ENCODE measurements at regions not wholly inside any gene's neighbourhood (a gene's known extent, or its start where the extent isn't known, plus 50 kb on each side); places are given as distances from the start of the nearest gene placed in this dataset.

DNA sequence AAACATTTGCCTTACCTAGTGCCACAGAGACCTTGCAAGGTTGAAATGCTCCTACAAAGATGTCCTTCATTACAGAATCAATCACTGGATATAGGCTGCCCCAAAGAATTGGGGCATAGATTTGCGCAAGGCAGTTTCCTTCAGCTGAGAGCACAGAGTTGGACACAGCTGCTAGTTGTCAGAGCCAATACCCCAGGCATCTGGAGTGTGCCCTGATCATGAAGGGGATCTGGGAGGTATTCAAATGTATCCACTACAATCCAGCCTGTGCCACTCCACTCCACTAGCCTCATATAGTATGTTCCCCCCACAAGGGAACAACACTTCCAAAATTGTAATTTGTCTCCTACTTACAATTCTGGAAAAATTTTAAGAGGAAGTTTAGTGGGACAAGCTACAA lies 62.3 kb upstream of the ITPRID2 start:
- TF ChIP-seq TAF1 (IDR thresholded peaks at IDR 0.05; ENCODE audit: borderline replicate concordance, insufficient read depth, low read length): no peak
- TF ChIP-seq SIN3A (IDR thresholded peaks at IDR 0.05; ENCODE audit: borderline replicate concordance, insufficient read depth, low read length): no peak

DNA sequence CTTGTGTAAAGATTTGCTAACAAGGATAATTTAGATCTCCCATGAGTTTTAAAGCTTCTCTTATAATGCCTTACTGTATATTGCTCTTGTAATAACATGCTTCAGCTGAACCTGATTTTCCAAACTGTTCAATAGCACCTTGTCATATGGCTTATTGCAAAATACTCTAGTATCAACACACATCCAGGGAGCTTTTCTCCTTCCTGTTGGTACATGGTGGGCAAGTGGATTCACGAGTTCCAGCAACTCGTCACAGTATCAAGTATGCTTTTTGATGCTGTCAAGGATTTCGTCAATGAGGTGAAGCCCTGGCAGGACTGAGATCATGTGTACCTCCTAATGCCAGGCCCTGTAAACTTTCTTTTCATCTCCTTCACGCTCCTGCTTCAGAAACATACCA lies 59.5 kb upstream of the ITPRID2 start:
- TF ChIP-seq SIN3A (IDR thresholded peaks at IDR 0.05; ENCODE audit: borderline replicate concordance, insufficient read depth, low read length) (no peak), POLR2AphosphoS5 (IDR thresholded peaks at IDR 0.05; ENCODE audit: low read depth, low read length) (no peak), FOXP2 (optimal IDR thresholded peaks at IDR 0.05; ENCODE audit: borderline replicate concordance, extremely low read depth, extremely low read length, insufficient read depth) (no peak), TAF1 (IDR thresholded peaks at IDR 0.05; ENCODE audit: borderline replicate concordance, insufficient read depth, low read length) (no peak)
- TF ChIP-seq, protein P1, sequence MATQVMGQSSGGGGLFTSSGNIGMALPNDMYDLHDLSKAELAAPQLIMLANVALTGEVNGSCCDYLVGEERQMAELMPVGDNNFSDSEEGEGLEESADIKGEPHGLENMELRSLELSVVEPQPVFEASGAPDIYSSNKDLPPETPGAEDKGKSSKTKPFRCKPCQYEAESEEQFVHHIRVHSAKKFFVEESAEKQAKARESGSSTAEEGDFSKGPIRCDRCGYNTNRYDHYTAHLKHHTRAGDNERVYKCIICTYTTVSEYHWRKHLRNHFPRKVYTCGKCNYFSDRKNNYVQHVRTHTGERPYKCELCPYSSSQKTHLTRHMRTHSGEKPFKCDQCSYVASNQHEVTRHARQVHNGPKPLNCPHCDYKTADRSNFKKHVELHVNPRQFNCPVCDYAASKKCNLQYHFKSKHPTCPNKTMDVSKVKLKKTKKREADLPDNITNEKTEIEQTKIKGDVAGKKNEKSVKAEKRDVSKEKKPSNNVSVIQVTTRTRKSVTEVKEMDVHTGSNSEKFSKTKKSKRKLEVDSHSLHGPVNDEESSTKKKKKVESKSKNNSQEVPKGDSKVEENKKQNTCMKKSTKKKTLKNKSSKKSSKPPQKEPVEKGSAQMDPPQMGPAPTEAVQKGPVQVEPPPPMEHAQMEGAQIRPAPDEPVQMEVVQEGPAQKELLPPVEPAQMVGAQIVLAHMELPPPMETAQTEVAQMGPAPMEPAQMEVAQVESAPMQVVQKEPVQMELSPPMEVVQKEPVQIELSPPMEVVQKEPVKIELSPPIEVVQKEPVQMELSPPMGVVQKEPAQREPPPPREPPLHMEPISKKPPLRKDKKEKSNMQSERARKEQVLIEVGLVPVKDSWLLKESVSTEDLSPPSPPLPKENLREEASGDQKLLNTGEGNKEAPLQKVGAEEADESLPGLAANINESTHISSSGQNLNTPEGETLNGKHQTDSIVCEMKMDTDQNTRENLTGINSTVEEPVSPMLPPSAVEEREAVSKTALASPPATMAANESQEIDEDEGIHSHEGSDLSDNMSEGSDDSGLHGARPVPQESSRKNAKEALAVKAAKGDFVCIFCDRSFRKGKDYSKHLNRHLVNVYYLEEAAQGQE (IDR thresholded peaks at IDR 0.05; ENCODE audit: insufficient read depth in 1 of 2, low read depth in 2 of 2, low read length in 2 of 2): no peak

DNA sequence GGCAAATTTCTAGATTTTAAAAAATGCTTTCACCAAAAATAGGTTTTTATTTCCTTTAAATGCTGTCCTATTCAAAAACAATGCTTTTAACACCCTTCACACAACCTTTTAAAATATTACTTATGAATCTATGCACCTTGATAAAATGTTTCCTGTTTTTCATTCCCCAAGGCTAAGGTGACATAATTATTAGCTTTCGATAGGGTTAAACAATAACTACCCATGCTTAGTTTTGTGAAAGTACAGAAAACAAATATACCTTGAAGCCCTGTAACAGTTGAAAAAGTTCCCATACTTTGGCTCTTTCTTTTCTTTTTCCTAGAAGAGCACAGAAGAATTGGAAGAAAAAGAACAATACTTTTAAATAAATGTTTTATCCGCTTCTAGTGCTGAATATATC lies 54.9 kb upstream of the ITPRID2 start:
- TF ChIP-seq FOXP2 (optimal IDR thresholded peaks at IDR 0.05; ENCODE audit: borderline replicate concordance, extremely low read depth, extremely low read length, insufficient read depth) (no peak), SIN3A (IDR thresholded peaks at IDR 0.05; ENCODE audit: borderline replicate concordance, insufficient read depth, low read length) (no peak), POLR2AphosphoS5 (IDR thresholded peaks at IDR 0.05; ENCODE audit: low read depth, low read length) (no peak), TAF1 (IDR thresholded peaks at IDR 0.05; ENCODE audit: borderline replicate concordance, insufficient read depth, low read length) (no peak)
- TF ChIP-seq, protein P1 (IDR thresholded peaks at IDR 0.05; ENCODE audit: insufficient read depth in 1 of 2, low read depth in 2 of 2, low read length in 2 of 2): no peak

DNA sequence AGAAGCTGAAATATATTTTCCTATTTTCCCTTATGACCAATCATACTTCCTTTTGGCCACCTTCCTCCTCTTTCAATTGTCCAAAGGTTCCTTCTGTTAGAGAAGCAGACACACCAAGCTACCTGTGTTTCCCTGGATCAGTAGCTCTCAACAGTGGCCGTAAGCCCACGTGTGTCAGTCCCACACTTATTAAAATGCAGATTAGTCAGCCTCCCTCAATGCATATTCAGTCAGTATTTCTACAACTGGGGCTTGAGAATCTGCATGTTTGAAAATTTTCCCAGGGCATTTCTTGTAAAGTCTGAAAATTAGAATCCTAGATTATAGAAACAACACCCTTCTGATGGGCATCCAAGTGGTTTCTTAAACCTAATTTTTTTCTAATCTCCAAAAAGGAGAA lies 54.0 kb upstream of the ITPRID2 start:
- TF ChIP-seq SIN3A (IDR thresholded peaks at IDR 0.05; ENCODE audit: borderline replicate concordance, insufficient read depth, low read length): no peak
- TF ChIP-seq, protein P1 (IDR thresholded peaks at IDR 0.05; ENCODE audit: insufficient read depth in 1 of 2, low read depth in 2 of 2, low read length in 2 of 2): no peak
- no peak for TF ChIP-seq TAF1 (IDR thresholded peaks at IDR 0.05; ENCODE audit: borderline replicate concordance, insufficient read depth, low read length)
- TF ChIP-seq FOXP2 (optimal IDR thresholded peaks at IDR 0.05; ENCODE audit: borderline replicate concordance, extremely low read depth, extremely low read length, insufficient read depth): no peak
- no peak for TF ChIP-seq POLR2AphosphoS5 (IDR thresholded peaks at IDR 0.05; ENCODE audit: low read depth, low read length)

DNA sequence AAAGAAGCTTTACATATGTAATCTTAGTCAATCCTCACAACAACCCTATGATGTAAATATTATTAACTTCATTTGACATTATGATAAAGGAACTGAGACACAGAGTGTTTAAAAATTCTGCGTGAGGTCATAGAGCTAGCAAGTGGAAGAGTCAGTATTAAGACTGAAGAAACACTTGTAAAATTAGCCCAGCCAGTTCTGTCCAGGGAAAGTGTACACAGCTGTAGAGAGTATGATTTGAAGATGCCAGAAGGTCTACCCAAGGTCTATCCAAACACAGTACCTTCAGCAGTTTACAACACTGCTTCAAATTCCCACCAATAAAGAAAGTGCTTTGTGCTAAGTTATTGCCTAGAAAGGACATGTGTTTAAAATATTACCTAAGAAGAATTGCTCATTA lies 51.7 kb upstream of the ITPRID2 start:
- TF ChIP-seq FOXP2 (optimal IDR thresholded peaks at IDR 0.05; ENCODE audit: borderline replicate concordance, extremely low read depth, extremely low read length, insufficient read depth): no peak
- no peak for TF ChIP-seq POLR2AphosphoS5 (IDR thresholded peaks at IDR 0.05; ENCODE audit: low read depth, low read length)
- TF ChIP-seq, protein P1 (IDR thresholded peaks at IDR 0.05; ENCODE audit: insufficient read depth in 1 of 2, low read depth in 2 of 2, low read length in 2 of 2): no peak
- no peak for TF ChIP-seq TAF1 (IDR thresholded peaks at IDR 0.05; ENCODE audit: borderline replicate concordance, insufficient read depth, low read length)
- TF ChIP-seq SIN3A (IDR thresholded peaks at IDR 0.05; ENCODE audit: borderline replicate concordance, insufficient read depth, low read length): no peak

All from PFSK-1 (cell line).